HCT116 (cell line): ENCODE measurements at regions not wholly inside any gene's neighbourhood (a gene's known extent, or its start where the extent isn't known, plus 50 kb on each side); places are given as distances from the start of the nearest gene placed in this dataset.

Experiments used
- ATAC-seq: fragments of 200-7000 bp; cut with Tn5 transposase; 2 replicates; pipeline ENCODE4 v1.9.1; 2020; ENCODE audit warnings: mild to moderate bottlenecking, moderate library complexity
- BruUV-seq: library from RNA; stranded (reverse); fragments of 400-500 nt; replicated peaks from 2 replicates; lab custom pipeline; 2021; lab: Mats Ljungman, UMichigan
- CTCF ChIA-PET: fragments of 300-600 bp; sonication (Branson Sonifier 250); formaldehyde crosslinking; loops from one replicate; lab custom pipeline; 2021; ENCODE audit warnings: antibody characterized with exemption; lab: Charles Lee
- POLR2A ChIA-PET: fragments of 300-600, 350-600 bp; sonication (Branson Sonifier 250); formaldehyde crosslinking; loops from one replicate; lab custom pipeline; 2021; ENCODE audit warnings: antibody characterized with exemption; lab: Charles Lee
- RAD21 ChIA-PET, 2 experiments: fragments of 300-600 bp; sonication (Branson Sonifier 250); formaldehyde crosslinking; loops; one replicate each; lab custom pipeline; 2023; ENCODE audit warnings: low total read pairs in 2 of 2; ENCODE audit not compliant: uncharacterized antibody in 2 of 2, unreplicated experiment in 2 of 2, low non-redundant PET in 1 of 2; lab: Charles Lee
- DNase-seq: peaks from one replicate; pipeline ENCODE4 v3.0.0-alpha.2; 2010; ENCODE audit warnings: low read depth, low spot score
- H2AFZ ChIP-seq: fragments of 200-600 bp; shearing (Covaris generic), sonication (generic); 2 replicates; pipeline ENCODE4 v1.6.1; 2017; ENCODE audit warnings: low read depth, mixed run types, mixed read lengths, antibody characterized with exemption, low read length; ENCODE audit not compliant: poor library complexity, severe bottlenecking
- H3K27ac ChIP-seq: 2 replicates; pipeline ENCODE4 v1.5.1; 2012; ENCODE audit warnings: low read depth, low read length
- H3K27me3 ChIP-seq: fragments of 200-600 bp; sonication (generic); 2 replicates; pipeline ENCODE4 v1.6.1; 2016; ENCODE audit warnings: mixed run types, low read length, mixed read lengths; ENCODE audit not compliant: insufficient read depth
- H3K36me3 ChIP-seq, 2 experiments: fragments of 200-500 bp in 1 of 2; fragments of 200-600 bp in 1 of 2; sonication (Bioruptor generic) in 1 of 2; sonication (generic) in 1 of 2; 2 replicates each; pipeline versions ENCODE4 v1.5.1 to v1.6.1; 2014 to 2016; ENCODE audit warnings: low read length in 2 of 2, inconsistent platforms in 1 of 2, mixed read lengths in 1 of 2, mixed run types in 1 of 2; ENCODE audit not compliant: insufficient read depth in 2 of 2, control insufficient read depth in 1 of 2
- H3K4me1 ChIP-seq, 2 experiments: fragments of 200-600 bp in 1 of 2; sonication (generic) in 1 of 2; 2 replicates each; pipeline versions ENCODE4 v1.5.1 to v1.6.1; 2012 to 2017; ENCODE audit warnings: low read length in 2 of 2, inconsistent platforms in 1 of 2, mild to moderate bottlenecking in 1 of 2, mixed read lengths in 1 of 2, mixed run types in 1 of 2, moderate library complexity in 1 of 2; ENCODE audit not compliant: insufficient read depth in 2 of 2, control insufficient read depth in 1 of 2
- H3K4me2 ChIP-seq: fragments of 200-600 bp; sonication (generic); 2 replicates; pipeline ENCODE4 v1.6.1; 2017; ENCODE audit warnings: mixed run types, low read length, mixed read lengths
- H3K4me3 ChIP-seq, 2 experiments: fragments of 200-600 bp in 1 of 2; sonication (generic) in 1 of 2; replicated peaks in 1 of 2; 2 replicates each; pipeline ENCODE4 v1.5.1; 2011 to 2016; ENCODE audit warnings: low read length in 2 of 2, control low read depth in 1 of 2, low read depth in 1 of 2, mild to moderate bottlenecking in 1 of 2, mixed read lengths in 1 of 2, mixed run types in 1 of 2
- H3K79me2 ChIP-seq: fragments of 200-600 bp; sonication (generic); 2 replicates; pipeline ENCODE4 v1.6.1; 2017; ENCODE audit warnings: mild to moderate bottlenecking, mixed run types, low read length, moderate library complexity, mixed read lengths; ENCODE audit not compliant: insufficient read depth
- H3K9ac ChIP-seq: fragments of 200-600 bp; sonication (generic); 2 replicates; pipeline ENCODE4 v1.6.1; 2016; ENCODE audit warnings: low read length, mixed read lengths
- H3K9me2 ChIP-seq: fragments of 200-600 bp; sonication (generic), shearing (Covaris generic); 2 replicates; pipeline ENCODE4 v1.6.1; 2017; ENCODE audit warnings: mixed run types, mild to moderate bottlenecking, moderate library complexity; ENCODE audit not compliant: insufficient read depth
- H3K9me3 ChIP-seq, 2 experiments: fragments of 200-500 bp in 1 of 2; fragments of 200-600 bp in 1 of 2; sonication (Bioruptor generic) in 1 of 2; sonication (generic) in 1 of 2; 2 replicates each; pipeline ENCODE4 v1.6.1; 2014 to 2017; ENCODE audit warnings: low read length in 2 of 2, mixed read lengths in 2 of 2, inconsistent platforms in 1 of 2, low read depth in 1 of 2, mild to moderate bottlenecking in 1 of 2, mixed run types in 1 of 2, moderate library complexity in 1 of 2; ENCODE audit not compliant: control insufficient read depth in 1 of 2, insufficient read depth in 1 of 2
- H4K20me1 ChIP-seq: fragments of 200-600 bp; sonication (generic), shearing (Covaris generic); 2 replicates; pipeline ENCODE4 v1.6.1; 2017; ENCODE audit warnings: mixed run types, mild to moderate bottlenecking, moderate library complexity; ENCODE audit not compliant: insufficient read depth
- ELF1 ChIP-seq: IDR thresholded peaks from 2 replicates; pipeline ENCODE4 v1.6.1; 2012; ENCODE audit warnings: low read depth, borderline replicate concordance
- EZH2 ChIP-seq: fragments of 200-600 bp; sonication (generic); IDR thresholded peaks from 2 replicates; pipeline ENCODE4 v1.6.1; 2017; ENCODE audit warnings: antibody characterized with exemption, mixed run types
- POLR2AphosphoS5 ChIP-seq: IDR thresholded peaks from 2 replicates; pipeline ENCODE4 v1.6.1; 2011; ENCODE audit warnings: mild to moderate bottlenecking, low read depth, low read length, moderate library complexity
- RAD21 ChIP-seq: IDR thresholded peaks from 2 replicates; pipeline ENCODE4 v1.6.1; 2012; ENCODE audit warnings: low read depth, mild to moderate bottlenecking
- SRF ChIP-seq: IDR thresholded peaks from 2 replicates; pipeline ENCODE4 v1.6.1; 2012; ENCODE audit warnings: low read depth
- ZNF274 ChIP-seq: fragments of 200-500 bp; sonication (Bioruptor generic); IDR thresholded peaks from 2 replicates; pipeline ENCODE4 v1.6.1; 2014; ENCODE audit warnings: mild to moderate bottlenecking, low read depth, low read length, inconsistent platforms
- intact Hi-C: fragments of 100-400 bp; cut with micrococcal nuclease; formaldehyde crosslinking; loops from 2 replicates; pipeline ENCODE4 v1.10.0; 2022
- TF ChIP-seq, protein P1 (sequence below): IDR thresholded peaks from 2 replicates; pipeline ENCODE4 v1.6.1; 2012; ENCODE audit warnings: low read depth
- TF ChIP-seq, protein P2 (sequence below), 3 experiments: fragments of 200-600 bp in 1 of 3; sonication (generic) in 1 of 3; IDR thresholded peaks in 2 of 3; conservative IDR thresholded peaks in 1 of 3; 2 replicates each; pipeline ENCODE4 v1.5.1; 2012 to 2017; ENCODE audit warnings: low read depth in 2 of 3, low read length in 2 of 3, antibody characterized with exemption in 1 of 3, borderline replicate concordance in 1 of 3, control low read depth in 1 of 3, mild to moderate bottlenecking in 1 of 3, mixed read lengths in 1 of 3, mixed run types in 1 of 3, moderate library complexity in 1 of 3; ENCODE audit not compliant: insufficient read depth in 1 of 3

DNA sequence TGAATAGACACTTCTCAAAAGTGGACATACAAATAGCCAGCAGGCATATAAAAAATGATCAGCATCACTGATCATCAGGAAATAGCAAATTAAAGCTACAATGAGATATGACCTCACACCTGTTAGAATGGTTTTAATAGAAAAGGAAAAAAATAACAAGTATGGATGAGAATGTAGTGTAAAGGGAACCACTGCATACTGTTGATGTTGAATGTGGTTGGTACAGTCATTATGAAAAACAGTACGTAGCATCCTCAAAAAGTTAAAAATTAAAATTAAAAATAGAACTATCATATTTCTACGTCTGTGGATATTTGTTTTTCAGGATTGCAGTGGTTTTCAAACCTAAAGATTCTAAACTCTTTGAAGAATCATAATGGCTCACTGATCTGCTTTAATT is 215.1 kb upstream of the NREP start:
- no peak overlapping the region for H2AFZ ChIP-seq
- no peak overlapping the region for H3K27ac ChIP-seq
- ChIA-PET POLR2A (no interaction called here), RAD21 (no interaction called here), CTCF (no interaction called here)
- H3K9me2 ChIP-seq: no peaks in the 10 kb centered on the region
- H3K36me3 ChIP-seq: no peaks in the 10 kb centered on the region
- no peaks in the 10 kb centered on the region for H4K20me1 ChIP-seq
- TF ChIP-seq, protein P1, sequence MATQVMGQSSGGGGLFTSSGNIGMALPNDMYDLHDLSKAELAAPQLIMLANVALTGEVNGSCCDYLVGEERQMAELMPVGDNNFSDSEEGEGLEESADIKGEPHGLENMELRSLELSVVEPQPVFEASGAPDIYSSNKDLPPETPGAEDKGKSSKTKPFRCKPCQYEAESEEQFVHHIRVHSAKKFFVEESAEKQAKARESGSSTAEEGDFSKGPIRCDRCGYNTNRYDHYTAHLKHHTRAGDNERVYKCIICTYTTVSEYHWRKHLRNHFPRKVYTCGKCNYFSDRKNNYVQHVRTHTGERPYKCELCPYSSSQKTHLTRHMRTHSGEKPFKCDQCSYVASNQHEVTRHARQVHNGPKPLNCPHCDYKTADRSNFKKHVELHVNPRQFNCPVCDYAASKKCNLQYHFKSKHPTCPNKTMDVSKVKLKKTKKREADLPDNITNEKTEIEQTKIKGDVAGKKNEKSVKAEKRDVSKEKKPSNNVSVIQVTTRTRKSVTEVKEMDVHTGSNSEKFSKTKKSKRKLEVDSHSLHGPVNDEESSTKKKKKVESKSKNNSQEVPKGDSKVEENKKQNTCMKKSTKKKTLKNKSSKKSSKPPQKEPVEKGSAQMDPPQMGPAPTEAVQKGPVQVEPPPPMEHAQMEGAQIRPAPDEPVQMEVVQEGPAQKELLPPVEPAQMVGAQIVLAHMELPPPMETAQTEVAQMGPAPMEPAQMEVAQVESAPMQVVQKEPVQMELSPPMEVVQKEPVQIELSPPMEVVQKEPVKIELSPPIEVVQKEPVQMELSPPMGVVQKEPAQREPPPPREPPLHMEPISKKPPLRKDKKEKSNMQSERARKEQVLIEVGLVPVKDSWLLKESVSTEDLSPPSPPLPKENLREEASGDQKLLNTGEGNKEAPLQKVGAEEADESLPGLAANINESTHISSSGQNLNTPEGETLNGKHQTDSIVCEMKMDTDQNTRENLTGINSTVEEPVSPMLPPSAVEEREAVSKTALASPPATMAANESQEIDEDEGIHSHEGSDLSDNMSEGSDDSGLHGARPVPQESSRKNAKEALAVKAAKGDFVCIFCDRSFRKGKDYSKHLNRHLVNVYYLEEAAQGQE: no peak
- no peak for TF ChIP-seq EZH2
- DNase-seq (no peak), ATAC-seq (no peak)
- no TSS peak for BruUV-seq
- H3K4me2 ChIP-seq: no peak overlapping the region
- no peak overlapping the region for H3K4me3 ChIP-seq
- no peaks in the 10 kb centered on the region for H3K9me3 ChIP-seq
- intact Hi-C loops: no loop called here
- H3K4me1 ChIP-seq: no peaks in the 10 kb centered on the region
- no peak overlapping the region for H3K9ac ChIP-seq
- H3K79me2 ChIP-seq: no peaks in the 10 kb centered on the region
- H3K27me3 ChIP-seq: 0 out of 2 replicates have a peak, but pooled peaks cover 11% of the 10 kb centered on the region

DNA sequence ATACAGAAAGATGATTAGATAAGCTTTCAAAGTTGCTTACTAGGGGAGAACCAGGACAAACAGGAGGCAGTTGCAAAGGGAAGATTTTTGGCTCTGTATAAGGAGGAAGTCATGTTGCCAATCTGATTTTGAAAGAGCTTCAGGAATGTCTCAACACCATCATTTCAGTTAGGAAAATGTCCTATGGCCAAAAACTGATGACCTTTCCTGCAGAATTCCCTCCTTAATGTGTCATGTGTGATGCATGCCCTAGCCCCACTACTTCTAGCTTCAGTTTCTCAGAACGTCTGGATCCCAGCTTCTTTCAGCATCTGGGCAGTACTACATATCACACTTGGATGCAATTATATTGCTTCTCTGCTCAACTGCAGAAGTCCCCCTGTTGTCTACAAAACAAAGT is 211.5 kb upstream of the NREP start:
- Histone ChIP-seq H4K20me1 (no peaks in the 10 kb centered on the region), H3K9ac (no peak overlapping the region), H3K27me3 (0 out of 2 replicates have a peak, but pooled peaks cover 4% of the 10 kb centered on the region), H3K9me3 (no peaks in the 10 kb centered on the region), H3K36me3 (no peaks in the 10 kb centered on the region), H2AFZ (no peak overlapping the region), H3K27ac (no peak overlapping the region), H3K9me2 (no peaks in the 10 kb centered on the region), H3K4me1 (no peaks in the 10 kb centered on the region), H3K79me2 (no peaks in the 10 kb centered on the region), H3K4me2 (no peak overlapping the region), H3K4me3 (no peak overlapping the region)
- TF ChIP-seq SRF (no peak), ELF1 (no peak), POLR2AphosphoS5 (no peak), RAD21 (no peak), ZNF274 (no peak)
- TF ChIP-seq, protein P2, sequence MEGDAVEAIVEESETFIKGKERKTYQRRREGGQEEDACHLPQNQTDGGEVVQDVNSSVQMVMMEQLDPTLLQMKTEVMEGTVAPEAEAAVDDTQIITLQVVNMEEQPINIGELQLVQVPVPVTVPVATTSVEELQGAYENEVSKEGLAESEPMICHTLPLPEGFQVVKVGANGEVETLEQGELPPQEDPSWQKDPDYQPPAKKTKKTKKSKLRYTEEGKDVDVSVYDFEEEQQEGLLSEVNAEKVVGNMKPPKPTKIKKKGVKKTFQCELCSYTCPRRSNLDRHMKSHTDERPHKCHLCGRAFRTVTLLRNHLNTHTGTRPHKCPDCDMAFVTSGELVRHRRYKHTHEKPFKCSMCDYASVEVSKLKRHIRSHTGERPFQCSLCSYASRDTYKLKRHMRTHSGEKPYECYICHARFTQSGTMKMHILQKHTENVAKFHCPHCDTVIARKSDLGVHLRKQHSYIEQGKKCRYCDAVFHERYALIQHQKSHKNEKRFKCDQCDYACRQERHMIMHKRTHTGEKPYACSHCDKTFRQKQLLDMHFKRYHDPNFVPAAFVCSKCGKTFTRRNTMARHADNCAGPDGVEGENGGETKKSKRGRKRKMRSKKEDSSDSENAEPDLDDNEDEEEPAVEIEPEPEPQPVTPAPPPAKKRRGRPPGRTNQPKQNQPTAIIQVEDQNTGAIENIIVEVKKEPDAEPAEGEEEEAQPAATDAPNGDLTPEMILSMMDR (IDR thresholded peaks at IDR 0.05 in 2 of 3, conservative IDR thresholded peaks at IDR 0.05 in 1 of 3; ENCODE audit: borderline replicate concordance in 1 of 3, insufficient read depth in 1 of 3, low read depth in 2 of 3, low read length in 2 of 3): no peak
- no TSS peak for BruUV-seq
- ChIA-PET RAD21 (no interaction called here), CTCF (no interaction called here), POLR2A (no interaction called here)
- DNase-seq (no peak), ATAC-seq (no peak)
- intact Hi-C loops: no loop called here
